Ishikawa (cell line): ENCODE measurements at regions not wholly inside any gene's neighbourhood (a gene's known extent, or its start where the extent isn't known, plus 50 kb on each side); places are given as distances from the start of the nearest gene placed in this dataset.

Experiments used
- CEBPB ChIP-seq: IDR thresholded peaks from 2 replicates; pipeline ENCODE4 v1.6.1; 2012
- CREB1 ChIP-seq: IDR thresholded peaks from 2 replicates; pipeline ENCODE4 v1.6.1; 2012; ENCODE audit warnings: low read depth
- EGR1 ChIP-seq: IDR thresholded peaks from 2 replicates; pipeline ENCODE4 v1.6.1; 2012
- EP300 ChIP-seq: IDR thresholded peaks from 2 replicates; pipeline ENCODE4 v1.6.1; 2012; ENCODE audit warnings: borderline replicate concordance
- FOXM1 ChIP-seq: IDR thresholded peaks from 2 replicates; pipeline ENCODE4 v1.6.1; 2012; ENCODE audit warnings: low read depth, borderline replicate concordance
- MAX ChIP-seq: IDR thresholded peaks from 2 replicates; pipeline ENCODE4 v1.6.1; 2012
- NFIC ChIP-seq: IDR thresholded peaks from 2 replicates; pipeline ENCODE4 v1.6.1; 2012
- RAD21 ChIP-seq: IDR thresholded peaks from 2 replicates; pipeline ENCODE4 v1.6.1; 2012; ENCODE audit warnings: low read depth
- REST ChIP-seq: IDR thresholded peaks from 2 replicates; pipeline ENCODE4 v1.6.1; 2012; ENCODE audit warnings: low read depth, mild to moderate bottlenecking
- TAF1 ChIP-seq: IDR thresholded peaks from 2 replicates; pipeline ENCODE4 v1.6.1; 2012; ENCODE audit warnings: low read depth, mild to moderate bottlenecking
- TCF12 ChIP-seq: IDR thresholded peaks from 2 replicates; pipeline ENCODE4 v1.6.1; 2012; ENCODE audit warnings: low read depth
- TEAD4 ChIP-seq: IDR thresholded peaks from 2 replicates; pipeline ENCODE4 v1.6.1; 2012
- USF1 ChIP-seq: IDR thresholded peaks from 2 replicates; pipeline ENCODE4 v1.6.1; 2012
- YY1 ChIP-seq: IDR thresholded peaks from 2 replicates; pipeline ENCODE4 v1.6.1; 2012; ENCODE audit warnings: low read depth
- ZBTB7A ChIP-seq: IDR thresholded peaks from 2 replicates; pipeline ENCODE4 v1.6.1; 2012; ENCODE audit warnings: low read depth

- no peak for TF ChIP-seq CREB1
- no peak for TF ChIP-seq MAX
- TF ChIP-seq YY1 = no peak
- no peak for TF ChIP-seq RAD21
- TF ChIP-seq FOXM1 = no peak
- no peak for TF ChIP-seq TAF1
- no peak for TF ChIP-seq CEBPB
- TF ChIP-seq EGR1 = no peak
- no peak for TF ChIP-seq ZBTB7A
- no peak for TF ChIP-seq NFIC
- no peak for TF ChIP-seq USF1
- TF ChIP-seq EP300 = no peak
These were observed 124.8 kb downstream of the MRM1 start for GRCh38 chr17:36726199-36726598.

GRCh38 chr17:36727052-36727451, 125.7 kb downstream of the MRM1 start:
- TF ChIP-seq NFIC (no peak), TCF12 (no peak), FOXM1 (no peak)

GRCh38 chr17:36727577-36727976, 126.2 kb downstream of the MRM1 start:
- no peak for TF ChIP-seq RAD21

- no peak for TF ChIP-seq NFIC
- no peak for TF ChIP-seq TCF12
- TF ChIP-seq TEAD4 = no peak
- no peak for TF ChIP-seq TAF1
- TF ChIP-seq YY1 = no peak
- TF ChIP-seq FOXM1 = no peak
- TF ChIP-seq ZBTB7A = no peak
- TF ChIP-seq EP300 = no peak
- no peak for TF ChIP-seq REST
- no peak for TF ChIP-seq USF1
- no peak for TF ChIP-seq EGR1
- TF ChIP-seq CEBPB = no peak
These were observed 126.9 kb downstream of the MRM1 start for GRCh38 chr17:36728030-36728991.

- TF ChIP-seq TEAD4 = no peak
- no peak for TF ChIP-seq FOXM1
- TF ChIP-seq MAX = no peak
- no peak for TF ChIP-seq RAD21
- no peak for TF ChIP-seq YY1
- no peak for TF ChIP-seq ZBTB7A
- TF ChIP-seq TCF12 = no peak
- TF ChIP-seq CREB1 = no peak
- TF ChIP-seq EP300 = no peak
- TF ChIP-seq REST = no peak
These were observed 128.9 kb downstream of the MRM1 start for GRCh38 chr17:36730095-36730808.

GRCh38 chr17:36730857-36731490, 129.6 kb downstream of the MRM1 start:
- peak; percentile 96 for TF ChIP-seq NFIC
- peak; percentile 69; the same call in 1 of the 2 replicates for TF ChIP-seq YY1
- TF ChIP-seq TCF12 = peak; percentile 89
- TF ChIP-seq MAX = peak; percentile 49
- no peak for TF ChIP-seq CREB1
- TF ChIP-seq TEAD4 = peak; percentile 70; the same call in 1 of the 2 replicates
- peak; percentile 75 for TF ChIP-seq EP300
- TF ChIP-seq RAD21 = no peak
